ENCODE measurements at regions not wholly inside any gene's neighbourhood (a gene's known extent, or its start where the extent isn't known, plus 50 kb on each side); places are given as distances from the start of the nearest gene placed in this dataset.
"Not testable (repeated sequence)": the region's sequence is repeated elsewhere in the genome, so short reads cannot be mapped to it uniquely, and the experiment has no call there.

DNA sequence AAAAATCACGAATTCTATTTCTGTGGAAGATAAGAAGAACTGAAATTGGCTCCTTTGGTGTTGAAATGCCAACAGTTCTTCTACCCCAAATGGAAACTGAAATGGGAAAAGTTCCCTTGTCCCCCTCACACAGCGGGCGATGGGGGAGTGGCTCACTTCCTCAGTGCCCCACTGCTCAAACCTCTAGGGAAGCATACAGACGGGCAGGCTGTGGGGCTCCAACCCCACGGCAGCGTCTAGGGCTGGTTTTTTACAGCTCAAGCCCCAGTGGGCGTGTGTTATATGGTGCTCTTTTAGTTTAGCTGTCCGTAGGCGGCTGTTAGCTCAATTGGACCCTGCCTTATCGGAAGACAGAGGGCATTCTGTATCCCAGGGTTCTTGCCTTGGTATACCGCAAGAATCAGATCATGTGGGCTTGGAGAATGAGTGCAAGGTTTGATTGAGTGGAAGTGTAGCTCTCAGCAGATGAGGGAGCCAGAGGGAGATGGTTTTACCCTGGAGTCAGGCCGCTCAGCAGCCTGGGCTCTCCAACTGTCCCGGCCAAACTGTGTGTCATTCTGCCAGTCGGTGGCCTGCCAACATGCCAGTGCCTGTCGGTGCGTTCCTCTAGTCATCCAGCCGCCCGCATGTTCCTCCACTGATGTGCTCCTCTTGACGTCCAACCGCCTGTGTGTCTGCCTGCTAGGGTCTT, 166.3 kb upstream of the ZNF608 start:
- no peak for TF ChIP-seq CTCF (IDR thresholded peaks at IDR 0.05; ENCODE audit: control extremely low read depth, extremely low read depth, low read depth, missing control alignments)
- DNase-seq (ENCODE audit: extremely low spot score), result no peak
- POLR2A ChIA-PET, result no interaction called here
- CTCF ChIA-PET, result interaction anchor here (0.9 to 1.0 kb wide), 4 partner anchors 8 to 24 kb away, joined by 3 to 5 read pairs (median 3); no protein-coding TSS in a partner anchor

GRCh38 chr5:124913329-124913653, 166.9 kb upstream of the ZNF608 start:
- ChIA-PET POLR2A (no interaction called here), CTCF (no interaction called here)
- TF ChIP-seq CTCF (IDR thresholded peaks at IDR 0.05; ENCODE audit: control extremely low read depth, extremely low read depth, low read depth, missing control alignments), result no peak
- DNase-seq (ENCODE audit: extremely low spot score), result no peak

DNA sequence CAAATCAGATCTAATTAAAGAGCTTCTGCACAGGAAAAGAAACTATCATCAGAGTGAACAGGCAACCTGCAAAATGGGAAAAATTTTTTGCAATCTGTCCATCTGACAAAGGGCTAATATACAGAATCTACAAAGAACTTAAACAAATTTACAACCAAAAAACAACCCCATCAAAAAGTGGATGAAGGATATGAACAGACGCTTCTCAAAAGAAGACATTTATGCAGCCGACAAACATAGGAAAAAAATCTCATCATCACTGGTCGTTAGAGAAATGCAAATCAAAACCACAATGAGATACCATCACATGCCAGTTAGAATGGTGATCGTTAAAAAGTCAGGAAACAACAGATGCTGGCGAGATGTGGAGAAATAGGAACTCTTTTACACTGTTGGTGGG, 169.9 kb upstream of the ZNF608 start:
- CTCF ChIA-PET; DNase-seq (ENCODE audit: extremely low spot score); POLR2A ChIA-PET: not testable (repeated sequence)

DNA sequence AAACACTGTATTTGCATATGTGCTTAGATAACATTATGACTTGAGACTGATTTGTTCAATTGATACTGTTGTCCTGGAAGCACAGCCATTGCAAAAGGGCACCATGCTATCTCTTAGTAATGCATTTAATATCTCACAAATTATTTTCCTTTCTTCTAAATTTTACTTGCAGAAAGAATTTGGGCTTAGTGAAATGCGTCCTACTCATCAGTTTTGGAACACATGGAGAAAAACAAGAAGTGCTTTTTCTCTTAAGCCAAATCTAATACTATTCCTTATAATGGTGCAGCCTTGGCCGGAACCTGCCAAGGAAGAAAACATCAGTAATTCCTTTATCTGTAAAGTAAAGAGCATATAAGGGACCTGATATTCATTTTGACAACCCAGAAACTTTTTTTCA, 172.2 kb upstream of the ZNF608 start:
- no peak for DNase-seq (ENCODE audit: extremely low spot score)
- TF ChIP-seq CTCF (IDR thresholded peaks at IDR 0.05; ENCODE audit: control extremely low read depth, extremely low read depth, low read depth, missing control alignments), result no peak
- POLR2A ChIA-PET, result no interaction called here
- CTCF ChIA-PET, result interaction anchor here (2.7 kb wide), 1 partner anchor 9 kb away, joined by 9 read pairs; no protein-coding TSS in a partner anchor

- TF ChIP-seq CTCF (IDR thresholded peaks at IDR 0.05; ENCODE audit: control extremely low read depth, extremely low read depth, low read depth, missing control alignments), result no peak
- DNase-seq (ENCODE audit: extremely low spot score), result no peak
- ChIA-PET POLR2A (no interaction called here), CTCF (interaction anchor here (2.7 kb wide), 1 partner anchor 10 kb away, joined by 9 read pairs; no protein-coding TSS in a partner anchor)
Measured at GRCh38 chr5:124919076-124919475, 172.6 kb upstream of the ZNF608 start.

GRCh38 chr5:124919747-124920525, 173.5 kb upstream of the ZNF608 start:
- no peak for DNase-seq (ENCODE audit: extremely low spot score)
- ChIA-PET POLR2A (no interaction called here), CTCF (interaction anchor here (0.7 to 2.7 kb wide), 7 partner anchors 8 to 184 kb away, joined by 3 to 10 read pairs (median 4); no protein-coding TSS in a partner anchor)
- no peak for TF ChIP-seq CTCF (IDR thresholded peaks at IDR 0.05; ENCODE audit: control extremely low read depth, extremely low read depth, low read depth, missing control alignments)

All from GM10248 (cell line).